HG03025 (cell line): ENCODE measurements at regions not wholly inside any gene's neighbourhood (a gene's known extent, or its start where the extent isn't known, plus 50 kb on each side); places are given as distances from the start of the nearest gene placed in this dataset.

ENCODE experiments used
- ATAC-seq: cut with Tn5 transposase; IDR thresholded peaks from one replicate; pipeline ENCODE4 v1.9.1; 2021; ENCODE audit warnings: mild to moderate bottlenecking, moderate library complexity; ENCODE audit not compliant: unreplicated experiment, low FRiP score

GRCh38 chr3:30455840-30456239, 150.6 kb upstream of the TGFBR2 start:
- no peak for ATAC-seq

GRCh38 chr3:30456264-30456663, 150.1 kb upstream of the TGFBR2 start:
- ATAC-seq = no peak

DNA sequence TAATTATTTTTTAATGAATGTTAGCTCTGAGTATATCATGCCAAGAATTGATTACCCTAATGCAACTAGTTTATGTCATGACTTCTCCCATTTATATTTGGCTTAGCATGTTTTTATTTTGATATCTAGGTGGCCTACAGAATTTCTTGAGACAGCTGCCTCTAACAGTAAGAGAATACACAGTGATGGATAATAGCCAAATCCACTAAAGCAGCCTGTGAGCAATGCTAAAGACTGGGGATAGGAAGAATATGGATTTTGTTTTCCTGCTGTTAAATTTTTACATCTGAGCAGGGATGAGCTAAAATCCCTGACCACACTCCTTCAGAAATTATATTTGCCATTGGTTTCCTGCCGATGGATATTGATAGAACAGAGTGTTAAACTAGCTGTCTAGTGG, 149.3 kb upstream of the TGFBR2 start:
- ATAC-seq = no peak

- ATAC-seq = no peak
Observed at GRCh38 chr3:30457726-30458125, 148.7 kb upstream of the TGFBR2 start.

GRCh38 chr3:30458376-30459171, 147.8 kb upstream of the TGFBR2 start:
- ATAC-seq = no peak

GRCh38 chr3:30461311-30461710, 145.1 kb upstream of the TGFBR2 start:
- ATAC-seq = no peak

GRCh38 chr3:30462721-30463470, 143.5 kb upstream of the TGFBR2 start:
- no peak for ATAC-seq

- no peak for ATAC-seq
Observed at GRCh38 chr3:30464381-30464780, 142.0 kb upstream of the TGFBR2 start.

GRCh38 chr3:30465454-30465853, 140.9 kb upstream of the TGFBR2 start:
- ATAC-seq = no peak

- ATAC-seq = no peak
Observed at GRCh38 chr3:30467596-30468238, 138.7 kb upstream of the TGFBR2 start.

GRCh38 chr3:30469133-30469532, 137.3 kb upstream of the TGFBR2 start:
- ATAC-seq = no peak

- no peak for ATAC-seq
Observed at GRCh38 chr3:30470496-30470895, 135.9 kb upstream of the TGFBR2 start.

- no peak for ATAC-seq
Observed at GRCh38 chr3:30471066-30471465, 135.3 kb upstream of the TGFBR2 start.

DNA sequence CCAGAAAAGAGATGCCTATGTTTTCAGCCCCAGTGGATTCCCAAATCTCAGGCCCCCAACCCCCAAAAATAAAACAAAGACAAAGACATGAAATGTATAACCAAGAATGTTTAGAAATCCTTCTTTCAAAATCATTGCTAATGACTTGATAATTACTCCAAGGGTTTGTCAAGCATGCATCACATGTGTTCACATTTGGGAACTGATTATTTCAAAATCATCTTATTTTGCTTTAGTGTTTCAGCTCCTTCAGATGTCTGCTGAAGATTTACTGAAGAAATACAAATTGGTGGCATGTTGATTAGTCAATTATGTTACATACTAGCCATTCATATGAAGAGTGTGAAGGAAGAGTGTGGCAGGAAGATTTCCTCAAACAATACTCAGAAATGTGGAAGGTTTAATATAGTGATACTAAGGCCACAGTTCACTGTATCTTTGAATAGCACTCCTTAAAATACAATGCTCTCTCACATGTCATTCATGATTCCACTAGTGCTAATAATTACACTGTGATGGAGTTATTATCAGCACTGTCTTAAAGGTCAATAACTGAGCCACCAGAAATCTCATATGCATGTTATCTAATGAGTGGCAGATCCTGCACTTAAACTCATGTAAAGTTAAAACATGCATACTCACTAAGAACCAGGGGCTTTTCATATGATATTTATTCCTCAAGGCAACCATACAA, 134.5 kb upstream of the TGFBR2 start:
- no peak for ATAC-seq

- ATAC-seq = no peak
Observed at GRCh38 chr3:30473374-30474051, 132.9 kb upstream of the TGFBR2 start.

- ATAC-seq = no peak
Observed at GRCh38 chr3:30474371-30474770, 132.0 kb upstream of the TGFBR2 start.

- peak; percentile 94 for ATAC-seq
Observed at GRCh38 chr3:30475038-30475808, 131.2 kb upstream of the TGFBR2 start.

- no peak for ATAC-seq
Observed at GRCh38 chr3:30475809-30476178, 130.6 kb upstream of the TGFBR2 start.

- ATAC-seq = no peak
Observed at GRCh38 chr3:30476368-30477084, 129.9 kb upstream of the TGFBR2 start.
